ENCODE measurements at regions not wholly inside any gene's neighbourhood (a gene's known extent, or its start where the extent isn't known, plus 50 kb on each side); places are given as distances from the start of the nearest gene placed in this dataset.

DNA sequence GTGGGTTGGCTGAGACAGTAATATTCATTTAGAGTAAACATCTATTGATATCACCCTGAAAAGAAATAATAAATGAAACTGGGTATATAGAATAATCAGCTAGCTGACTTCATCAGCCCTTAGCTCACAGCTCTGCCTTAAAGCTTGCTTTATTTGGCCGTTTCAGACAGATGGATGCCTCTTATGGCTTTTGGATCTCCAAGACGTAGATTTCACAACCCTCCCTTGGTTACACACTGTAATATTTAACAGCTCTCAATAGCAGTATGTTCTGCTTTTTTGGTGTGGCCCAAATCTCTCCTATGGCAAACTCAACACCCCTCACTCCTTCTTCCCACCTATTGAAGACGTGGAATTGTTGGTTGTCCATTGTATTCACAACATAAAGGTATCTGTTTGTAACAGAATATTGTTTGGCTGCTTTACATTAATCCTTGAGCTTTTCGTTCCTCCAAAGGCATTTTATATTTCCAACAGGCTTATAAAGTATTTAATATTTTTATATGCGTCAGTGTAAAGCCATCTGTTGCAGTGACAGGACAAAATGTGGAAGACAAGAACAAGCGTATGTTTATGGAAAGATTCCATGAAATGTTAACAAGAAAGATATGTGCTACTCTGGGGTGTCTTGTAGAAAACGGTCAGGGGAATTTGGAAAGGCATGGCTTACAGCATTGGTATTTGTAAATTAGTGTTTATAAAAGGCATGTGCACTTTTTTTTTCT lies 837.0 kb upstream of the RBFOX1 start:
- CTCF ChIA-PET (ENCODE audit: low intra/inter-chr PET ratio, low total read pairs) = no interaction called here
- Histone ChIP-seq H2AFZ (ENCODE audit: low read length) (no peak overlapping the region), H3K27ac (ENCODE audit: extremely low read length, insufficient read depth, low read length) (no peak overlapping the region), H3K27me3 (ENCODE audit: control insufficient read depth in 1 of 2, insufficient read depth in 2 of 2, low read length in 2 of 2) (no peaks in the 10 kb centered on the region), H3K79me2 (ENCODE audit: insufficient read depth, low read length) (no peaks in the 10 kb centered on the region), H3K9ac (ENCODE audit: insufficient read depth, low read depth, low read length) (no peak overlapping the region), H3K4me3 (replicated peaks in 1 of 3; ENCODE audit: insufficient read depth in 1 of 3, low read depth in 2 of 3, low read length in 3 of 3) (no peak overlapping the region), H4K20me1 (ENCODE audit: insufficient read depth, low read length) (no peaks in the 10 kb centered on the region), H3K4me2 (ENCODE audit: low read depth, low read length) (no peak overlapping the region), H3K9me3 (ENCODE audit: low read length) (peaks cover 5% of the 10 kb centered on the region; the same call in 1 of the 2 replicates), H3K4me1 (ENCODE audit: insufficient read depth, low read length) (no peaks in the 10 kb centered on the region), H3K36me3 (replicated peaks in 1 of 2; ENCODE audit: control insufficient read depth in 1 of 2, insufficient read depth in 2 of 2, low read length in 2 of 2) (no peaks in the 10 kb centered on the region)
- WGBS (ENCODE audit: low lambda C conversion rate) = 7% methylated on average over 7 of the region's 7 CpGs
- no TSS peak for BruUV-seq (replicated peaks)
- DNase-seq (ENCODE audit: low spot score) (no peak), ATAC-seq (no peak), FAIRE-seq (no peak)
- intact Hi-C loops (cut with micrococcal nuclease; ENCODE audit: unreplicated experiment) (no loop called here), in situ Hi-C loops (cut with HindIII; ENCODE audit: extremely low pct_ligation_motif_present, low pct_unique_long_range_greater_than_20kb) (no loop called here)
- POLR2A ChIA-PET = no interaction called here
- TF ChIP-seq ZNF564 (CRISPR knock-in tag; IDR thresholded peaks at IDR 0.05) (no peak), ZKSCAN8 (CRISPR knock-in tag; IDR thresholded peaks at IDR 0.05; ENCODE audit: borderline replicate concordance) (no peak), ETV6 (CRISPR knock-in tag; conservative IDR thresholded peaks at IDR 0.05) (no peak), ARHGAP35 (CRISPR knock-in tag; IDR thresholded peaks at IDR 0.05; ENCODE audit: borderline replicate concordance) (no peak), ZNF740 (CRISPR knock-in tag; IDR thresholded peaks at IDR 0.05) (no peak), ZNF703 (CRISPR knock-in tag; IDR thresholded peaks at IDR 0.05; ENCODE audit: borderline replicate concordance) (no peak), POLR2AphosphoS5 (IDR thresholded peaks at IDR 0.05; ENCODE audit: low read depth, low read length) (no peak), PCBP1 (IDR thresholded peaks at IDR 0.05; ENCODE audit: borderline replicate concordance, low read depth, low read length) (no peak), TEAD2 (CRISPR knock-in tag; IDR thresholded peaks at IDR 0.05) (no peak), ZNF891 (CRISPR knock-in tag; IDR thresholded peaks at IDR 0.05) (no peak), ZNF260 (CRISPR knock-in tag; IDR thresholded peaks at IDR 0.05; ENCODE audit: borderline replicate concordance, low read depth) (no peak), SALL1 (CRISPR knock-in tag; IDR thresholded peaks at IDR 0.05) (no peak)

Measured in HepG2 (cell line).